Muscle of leg (tissue), 3 donors: ENCODE measurements at regions not wholly inside any gene's neighbourhood (a gene's known extent, or its start where the extent isn't known, plus 50 kb on each side); places are given as distances from the start of the nearest gene placed in this dataset.
A peak's percentile ranks its signal among the peaks of the same experiment; 100 is the strongest.

Experiments
- DNase-seq: peaks from one replicate; pipeline ENCODE4 v3.0.0; 2013
- H3K27ac ChIP-seq: one replicate; pipeline ENCODE4 v1.5.1; 2013; ENCODE audit warnings: mild to moderate bottlenecking, low read length, control low read depth
- H3K27me3 ChIP-seq: one replicate; pipeline ENCODE4 v1.6.1; 2013; ENCODE audit warnings: low read length; ENCODE audit not compliant: control insufficient read depth, insufficient read depth
- H3K36me3 ChIP-seq: one replicate; pipeline ENCODE4 v1.6.1; 2013; ENCODE audit warnings: low read length; ENCODE audit not compliant: control insufficient read depth, insufficient read depth
- H3K4me1 ChIP-seq: one replicate; pipeline ENCODE4 v1.6.1; 2013; ENCODE audit warnings: low read length; ENCODE audit not compliant: control insufficient read depth, insufficient read depth
- H3K4me3 ChIP-seq: one replicate; pipeline ENCODE4 v1.5.1; 2013; ENCODE audit warnings: low read length, control low read depth
- H3K9me3 ChIP-seq: replicated peaks from 2 replicates; pipeline ENCODE4 v1.6.1; 2013; ENCODE audit warnings: low read depth, low read length; ENCODE audit not compliant: control insufficient read depth
- WGBS: methylation state at CpG from one replicate; pipeline ENCODE4 v1.1.5; 2013; ENCODE audit warnings: missing lambda C conversion rate; ENCODE audit not compliant: insufficient coverage; 5-methylcytosine and 5-hydroxymethylcytosine counted together

DNA sequence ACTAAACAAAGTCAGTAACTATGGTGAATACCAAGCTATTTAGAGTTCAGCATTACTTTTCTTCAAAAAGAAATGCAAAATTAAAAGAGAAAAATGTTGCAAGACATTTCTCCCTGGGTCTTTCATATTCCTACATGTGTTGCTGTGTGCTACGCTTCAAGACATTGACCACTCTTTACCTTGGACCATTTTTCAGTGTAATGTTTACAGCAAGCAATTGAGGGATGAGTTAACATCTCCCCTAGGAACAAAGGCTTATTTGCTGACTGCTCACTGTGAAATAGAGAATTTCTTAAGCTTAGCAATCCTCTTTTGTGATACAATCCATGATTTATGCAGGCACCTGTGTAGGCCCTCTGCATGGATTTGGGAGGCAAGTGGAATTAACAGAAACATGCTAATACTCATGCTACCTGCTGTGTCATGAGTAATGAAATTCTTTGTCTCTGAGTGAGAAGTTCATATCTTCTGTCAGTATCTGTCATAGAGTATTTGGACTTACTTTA, 1202.9 kb upstream of the CDH8 start:
- Histone ChIP-seq H3K27ac (no peak overlapping the region), H3K4me3 (no peak overlapping the region), H3K9me3 (no peaks in the 10 kb centered on the region), H3K27me3 (no peaks in the 10 kb centered on the region), H3K36me3 (no peaks in the 10 kb centered on the region), H3K4me1 (no peaks in the 10 kb centered on the region)
- DNase-seq: no peak
- WGBS: no CpG with 5 or more reads among the region's 1 CpG

DNA sequence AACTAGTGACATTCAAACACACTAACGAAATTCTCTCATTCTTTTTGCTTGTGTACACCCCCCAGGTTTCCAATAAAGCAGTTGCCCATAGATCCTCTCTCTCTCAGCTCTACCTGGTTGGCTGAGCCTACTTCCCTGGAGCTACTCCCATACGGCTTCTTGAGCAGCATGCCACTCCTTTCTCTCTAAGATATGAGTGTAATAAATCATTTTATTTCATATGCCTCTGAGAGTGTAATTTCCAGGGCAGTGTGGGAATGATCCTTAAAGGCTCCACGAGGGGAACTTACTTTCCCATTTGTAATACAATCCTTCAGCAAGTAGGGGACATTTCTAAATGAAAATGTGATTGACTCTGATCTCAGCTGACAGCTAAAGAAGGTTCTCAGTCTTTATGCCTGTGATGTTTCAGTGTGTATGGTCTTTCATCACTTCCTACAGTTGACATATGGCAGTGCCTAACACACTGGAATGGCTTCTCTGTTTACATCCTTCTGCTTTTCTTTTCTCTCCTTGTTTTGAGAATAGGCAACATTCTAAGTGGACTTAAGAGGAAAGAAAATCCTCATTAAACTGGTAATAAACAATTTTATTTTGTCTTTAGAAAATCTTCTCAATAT, 1194.3 kb upstream of the CDH8 start:
- Histone ChIP-seq H3K9me3 (peaks cover 2% of the 10 kb centered on the region), H3K4me1 (no peaks in the 10 kb centered on the region)
- WGBS: 56% methylated on average over 1 of the region's 3 CpGs

DNA sequence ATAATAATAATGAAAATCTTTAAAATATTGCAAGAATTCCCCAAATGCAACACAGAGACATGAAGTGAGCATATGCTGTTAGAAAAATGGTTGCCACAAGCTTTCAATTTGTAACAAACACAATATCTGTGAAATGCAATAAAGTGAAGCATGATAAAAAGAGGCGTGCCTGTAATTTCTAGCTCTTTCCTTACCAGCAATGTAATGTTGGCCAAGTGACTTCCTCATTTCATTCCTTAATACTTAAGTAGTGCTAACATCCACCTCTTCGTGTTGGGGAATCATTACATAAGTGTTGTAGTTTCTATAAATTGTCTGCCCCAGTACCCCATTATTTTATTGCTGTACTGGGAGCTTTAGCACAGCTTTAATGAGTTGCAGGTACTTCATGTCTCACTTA, 1192.0 kb upstream of the CDH8 start:
- H3K27ac ChIP-seq: no peak overlapping the region
- no peaks in the 10 kb centered on the region for H3K27me3 ChIP-seq
- no peaks in the 10 kb centered on the region for H3K36me3 ChIP-seq
- no peak overlapping the region for H3K4me3 ChIP-seq
- no CpG with 5 or more reads among the region's 2 CpGs for WGBS
- peaks cover 2% of the 10 kb centered on the region for H3K9me3 ChIP-seq
- DNase-seq: peak; percentile 0
- H3K4me1 ChIP-seq: no peaks in the 10 kb centered on the region

More for the DNA sequence above, 1194.3 kb upstream of the CDH8 start:
- H3K36me3 ChIP-seq: no peaks in the 10 kb centered on the region
- no peaks in the 10 kb centered on the region for H3K27me3 ChIP-seq
- H3K4me3 ChIP-seq: no peak overlapping the region
- no peak overlapping the region for H3K27ac ChIP-seq
- no peak for DNase-seq

DNA sequence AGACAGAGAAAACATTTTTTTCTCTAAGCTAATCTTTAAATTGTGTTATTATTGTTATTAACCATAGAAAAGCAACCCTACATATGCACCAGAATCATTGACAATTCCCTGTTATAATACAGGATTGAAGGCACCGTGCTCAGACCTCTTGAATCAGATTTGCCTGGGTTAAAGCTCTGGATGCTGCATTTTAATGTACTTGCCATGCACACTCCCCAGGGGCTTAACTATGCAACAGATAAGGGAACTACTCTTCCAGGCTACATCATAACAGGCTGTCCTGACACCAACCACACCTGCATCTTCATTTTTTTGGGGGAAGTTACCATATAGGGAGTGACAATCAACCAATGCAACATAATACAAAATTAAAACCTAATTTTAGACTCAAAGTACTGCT, 1187.6 kb upstream of the CDH8 start:
- 80% methylated on average over 1 of the region's 1 CpG for WGBS
- Histone ChIP-seq H3K4me1 (no peaks in the 10 kb centered on the region), H3K36me3 (no peaks in the 10 kb centered on the region), H3K4me3 (no peak overlapping the region), H3K27ac (no peak overlapping the region), H3K27me3 (no peaks in the 10 kb centered on the region), H3K9me3 (peaks cover 2% of the 10 kb centered on the region)
- DNase-seq: no peak

DNA sequence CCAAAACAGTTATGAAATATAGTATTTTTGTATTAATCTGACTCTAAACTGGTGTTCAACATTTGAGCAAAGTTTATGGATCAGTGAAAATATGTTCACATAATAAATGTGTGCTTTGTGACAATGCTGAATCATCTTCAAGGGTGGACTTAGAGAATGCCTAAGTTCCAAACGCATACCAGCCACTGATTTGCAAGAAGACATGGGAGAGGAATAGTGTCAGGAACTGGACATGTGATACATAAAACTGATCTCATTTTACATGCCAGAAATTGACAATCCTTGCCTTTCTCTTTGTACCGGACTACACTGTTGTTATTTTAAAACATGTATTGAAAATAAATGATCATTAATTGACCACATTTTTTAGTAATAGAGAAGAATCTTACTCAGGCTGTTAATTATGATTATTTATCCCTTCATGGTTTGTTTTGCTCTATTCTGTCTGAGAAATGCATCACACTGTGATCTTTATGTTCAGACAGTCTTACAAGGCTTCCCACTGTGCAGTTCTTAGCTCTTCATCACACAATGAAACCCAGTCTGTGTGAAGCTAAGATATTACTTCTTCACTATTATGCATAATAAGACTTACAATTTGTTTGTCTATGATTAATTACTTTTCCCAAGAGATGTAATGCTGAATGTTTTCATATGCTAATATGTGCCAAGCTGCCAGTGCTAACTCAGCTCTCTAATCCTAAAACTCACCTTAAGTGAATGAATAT, 1180.6 kb upstream of the CDH8 start:
- H3K36me3 ChIP-seq: no peaks in the 10 kb centered on the region
- H3K27ac ChIP-seq: no peak overlapping the region
- H3K4me1 ChIP-seq: no peaks in the 10 kb centered on the region
- no peaks in the 10 kb centered on the region for H3K9me3 ChIP-seq
- H3K27me3 ChIP-seq: no peaks in the 10 kb centered on the region
- WGBS: 57% methylated on average over 1 of the region's 2 CpGs
- DNase-seq: no peak
- no peak overlapping the region for H3K4me3 ChIP-seq

DNA sequence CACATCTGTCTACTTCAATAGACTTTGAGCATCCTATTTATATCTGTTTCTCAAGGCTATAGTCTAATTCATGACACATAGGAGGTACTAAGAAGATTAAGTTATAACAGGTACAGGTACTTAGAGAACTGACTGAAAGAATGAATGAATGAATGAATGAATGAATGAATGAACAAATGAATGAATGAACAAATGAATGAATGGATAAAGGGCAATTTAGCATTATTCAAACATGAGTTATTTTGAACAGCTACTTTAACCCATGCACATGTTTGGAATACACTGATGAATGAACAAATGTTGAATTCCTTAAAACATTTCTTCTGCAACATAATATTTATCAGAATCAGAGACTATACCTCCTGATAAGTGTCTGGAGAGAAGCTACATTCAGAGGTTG, 1165.6 kb upstream of the CDH8 start:
- no peaks in the 10 kb centered on the region for H3K27me3 ChIP-seq
- H3K4me1 ChIP-seq: no peaks in the 10 kb centered on the region
- no peak overlapping the region for H3K27ac ChIP-seq
- no peaks in the 10 kb centered on the region for H3K36me3 ChIP-seq
- H3K4me3 ChIP-seq: no peak overlapping the region
- no peaks in the 10 kb centered on the region for H3K9me3 ChIP-seq
- no peak for DNase-seq

DNA sequence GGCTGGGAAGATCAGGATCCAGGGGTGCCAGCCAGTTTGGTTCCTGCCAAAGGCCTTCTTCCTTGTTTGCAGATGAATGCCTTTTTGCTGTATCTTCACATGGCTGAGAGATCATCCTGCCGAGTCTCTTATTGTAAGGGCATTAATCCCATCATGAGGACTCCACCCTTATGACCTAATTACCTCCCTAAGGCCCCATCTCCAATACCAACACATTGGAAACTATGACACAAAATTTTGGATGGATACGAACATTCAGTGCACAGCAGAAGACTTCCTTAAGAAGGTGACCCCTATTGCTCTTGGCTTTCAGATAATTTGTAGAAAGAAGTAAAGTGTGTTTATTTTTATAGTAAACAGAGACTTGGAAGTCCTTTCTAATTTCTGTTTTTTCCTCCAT, 1164.7 kb upstream of the CDH8 start:
- Histone ChIP-seq H3K27ac (no peak overlapping the region), H3K27me3 (no peaks in the 10 kb centered on the region), H3K9me3 (no peaks in the 10 kb centered on the region), H3K36me3 (no peaks in the 10 kb centered on the region), H3K4me3 (no peak overlapping the region), H3K4me1 (no peaks in the 10 kb centered on the region)
- DNase-seq: peak; percentile 48
- no CpG with 5 or more reads among the region's 2 CpGs for WGBS

DNA sequence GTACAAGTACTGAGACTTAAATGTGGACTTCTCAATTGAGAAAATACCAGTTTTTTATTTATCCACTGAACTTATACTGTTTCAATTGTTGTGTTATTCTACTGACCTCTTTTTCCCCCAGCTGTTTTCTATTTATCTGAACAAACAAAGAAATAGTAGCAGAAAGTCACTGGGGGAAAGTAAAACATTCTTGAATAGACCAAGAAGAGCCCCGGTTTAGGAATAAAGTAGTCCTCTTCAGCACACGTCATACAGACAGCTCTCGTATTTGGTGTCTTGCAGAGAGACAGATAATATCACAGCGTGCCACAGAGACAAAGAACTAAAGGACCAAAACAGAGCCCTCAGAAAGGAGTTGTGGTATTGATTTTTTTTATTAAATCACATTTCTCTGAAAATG, 1159.1 kb upstream of the CDH8 start:
- Histone ChIP-seq H3K9me3 (no peaks in the 10 kb centered on the region), H3K4me1 (no peaks in the 10 kb centered on the region), H3K36me3 (no peaks in the 10 kb centered on the region), H3K27me3 (no peaks in the 10 kb centered on the region), H3K27ac (no peak overlapping the region), H3K4me3 (no peak overlapping the region)
- DNase-seq: peak; percentile 72
- WGBS: no CpG with 5 or more reads among the region's 4 CpGs

DNA sequence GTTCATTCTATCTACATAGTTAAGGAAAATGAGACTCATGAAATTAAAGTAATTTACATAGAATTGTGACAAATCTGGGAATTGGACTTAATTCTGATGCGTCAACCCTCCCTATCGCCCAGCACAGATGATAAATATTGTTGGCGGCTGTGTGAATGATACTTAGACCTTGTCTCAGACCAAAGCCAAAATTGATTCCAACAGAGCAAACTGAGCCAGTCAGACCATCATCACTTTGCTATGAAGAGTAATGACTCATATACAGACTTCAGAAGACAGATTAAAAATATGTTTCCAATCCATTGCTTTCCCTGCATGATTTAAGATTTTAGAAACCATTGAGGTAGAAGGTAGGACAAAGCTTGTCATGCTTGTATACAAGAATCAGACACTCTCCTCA, 1156.7 kb upstream of the CDH8 start:
- no peak overlapping the region for H3K4me3 ChIP-seq
- H3K36me3 ChIP-seq: no peaks in the 10 kb centered on the region
- peak; percentile 51 for DNase-seq
- H3K4me1 ChIP-seq: no peaks in the 10 kb centered on the region
- H3K27ac ChIP-seq: no peak overlapping the region
- no CpG with 5 or more reads among the region's 3 CpGs for WGBS
- H3K27me3 ChIP-seq: no peaks in the 10 kb centered on the region
- no peaks in the 10 kb centered on the region for H3K9me3 ChIP-seq

DNA sequence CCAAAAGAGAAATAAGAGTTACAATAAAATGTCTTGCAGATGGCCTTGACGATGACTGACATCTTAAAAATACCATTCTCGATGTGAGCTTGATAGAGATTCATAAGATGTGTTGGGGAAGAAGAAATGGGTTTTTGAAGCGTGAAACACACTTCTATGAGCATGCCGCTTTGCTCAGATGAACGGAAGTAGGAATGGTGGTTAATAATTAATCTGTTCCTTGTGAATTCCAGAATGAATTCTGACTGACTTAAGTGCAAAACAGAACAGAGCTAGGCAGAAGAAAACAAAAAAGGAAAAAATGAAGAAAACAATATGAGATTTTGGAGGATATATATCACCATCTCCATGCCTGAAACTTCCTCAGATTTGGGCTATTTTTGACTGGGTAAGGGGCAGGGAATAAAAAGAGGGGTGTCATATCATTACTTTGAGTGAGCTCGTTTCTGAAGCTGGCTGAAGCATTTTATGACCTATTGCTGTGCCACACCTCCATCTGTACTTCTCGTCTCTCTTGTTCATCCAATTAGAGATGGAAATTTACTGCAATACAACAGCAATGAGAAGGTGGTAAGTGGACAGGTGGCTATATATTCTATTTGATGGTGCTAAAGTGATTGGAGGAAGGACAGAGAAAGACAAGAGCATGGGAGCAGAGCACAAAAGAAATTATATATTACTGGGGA, 1152.0 kb upstream of the CDH8 start:
- WGBS: 88% methylated on average over 4 of the region's 7 CpGs
- no peaks in the 10 kb centered on the region for H3K9me3 ChIP-seq

More for the DNA sequence above, 1152.0 kb upstream of the CDH8 start:
- no peaks in the 10 kb centered on the region for H3K36me3 ChIP-seq
- DNase-seq: no peak
- no peak overlapping the region for H3K4me3 ChIP-seq
- H3K4me1 ChIP-seq: no peaks in the 10 kb centered on the region
- H3K27ac ChIP-seq: no peak overlapping the region
- no peaks in the 10 kb centered on the region for H3K27me3 ChIP-seq
